ENCODE measurements at regions not wholly inside any gene's neighbourhood (a gene's known extent, or its start where the extent isn't known, plus 50 kb on each side); places are given as distances from the start of the nearest gene placed in this dataset.
A peak's percentile ranks its signal among the peaks of the same experiment; 100 is the strongest.

DNA sequence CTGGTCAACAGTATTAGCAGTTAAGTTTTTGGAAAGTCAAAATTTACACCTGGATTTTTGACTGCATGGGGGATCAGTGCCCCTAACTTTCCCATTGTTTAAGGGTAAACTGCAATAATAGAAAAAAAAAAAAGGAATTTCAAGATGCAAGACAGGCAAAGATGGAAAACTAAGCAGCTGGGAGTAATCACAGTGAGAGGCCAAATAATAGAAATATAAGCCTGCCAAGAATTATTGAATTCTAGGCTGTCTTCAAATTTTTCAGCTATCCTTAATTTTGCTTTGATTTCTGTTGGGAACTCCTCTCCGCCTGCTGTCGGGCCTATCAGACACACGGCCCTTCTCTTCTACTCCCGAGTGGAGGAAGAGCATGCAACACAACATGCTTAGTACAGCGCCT lies 215.5 kb upstream of the LMCD1 start:
- no TSS peak for BruUV-seq (replicated peaks)
- POLR2A ChIA-PET (ENCODE audit: low non-redundant PET) = no interaction called here
- TF ChIP-seq EZH2 (IDR thresholded peaks at IDR 0.05; ENCODE audit: borderline replicate concordance, low read depth, low read length, poor library complexity, severe bottlenecking) = no peak
- TF ChIP-seq, protein P1, sequence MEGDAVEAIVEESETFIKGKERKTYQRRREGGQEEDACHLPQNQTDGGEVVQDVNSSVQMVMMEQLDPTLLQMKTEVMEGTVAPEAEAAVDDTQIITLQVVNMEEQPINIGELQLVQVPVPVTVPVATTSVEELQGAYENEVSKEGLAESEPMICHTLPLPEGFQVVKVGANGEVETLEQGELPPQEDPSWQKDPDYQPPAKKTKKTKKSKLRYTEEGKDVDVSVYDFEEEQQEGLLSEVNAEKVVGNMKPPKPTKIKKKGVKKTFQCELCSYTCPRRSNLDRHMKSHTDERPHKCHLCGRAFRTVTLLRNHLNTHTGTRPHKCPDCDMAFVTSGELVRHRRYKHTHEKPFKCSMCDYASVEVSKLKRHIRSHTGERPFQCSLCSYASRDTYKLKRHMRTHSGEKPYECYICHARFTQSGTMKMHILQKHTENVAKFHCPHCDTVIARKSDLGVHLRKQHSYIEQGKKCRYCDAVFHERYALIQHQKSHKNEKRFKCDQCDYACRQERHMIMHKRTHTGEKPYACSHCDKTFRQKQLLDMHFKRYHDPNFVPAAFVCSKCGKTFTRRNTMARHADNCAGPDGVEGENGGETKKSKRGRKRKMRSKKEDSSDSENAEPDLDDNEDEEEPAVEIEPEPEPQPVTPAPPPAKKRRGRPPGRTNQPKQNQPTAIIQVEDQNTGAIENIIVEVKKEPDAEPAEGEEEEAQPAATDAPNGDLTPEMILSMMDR (conservative IDR thresholded peaks at IDR 0.05; ENCODE audit: low read depth, low read length) = no peak
- peaks cover 19% of the 10 kb centered on the region for H3K4me1 ChIP-seq (ENCODE audit: insufficient read depth, low read length, poor library complexity, severe bottlenecking)
- no peak for DNase-seq (ENCODE audit: low spot score)
- no peaks in the 10 kb centered on the region for H3K9me3 ChIP-seq (ENCODE audit: low read depth, low read length, poor library complexity, severe bottlenecking)
- no peak overlapping the region for H3K4me3 ChIP-seq (ENCODE audit: low read depth, low read length, poor library complexity, severe bottlenecking)
- CTCF ChIA-PET = no interaction called here
- intact Hi-C loops (cut with micrococcal nuclease; ENCODE audit: unreplicated experiment) = no loop called here
- no peaks in the 10 kb centered on the region for H3K27me3 ChIP-seq (replicated peaks; ENCODE audit: insufficient read depth, low read depth, low read length, poor library complexity)
- H3K27ac ChIP-seq (ENCODE audit: low read depth, low read length, poor library complexity, severe bottlenecking) = peak overlapping the region; percentile 26
- no peaks in the 10 kb centered on the region for H3K36me3 ChIP-seq (ENCODE audit: insufficient read depth, low read length, poor library complexity, severe bottlenecking)

DNA sequence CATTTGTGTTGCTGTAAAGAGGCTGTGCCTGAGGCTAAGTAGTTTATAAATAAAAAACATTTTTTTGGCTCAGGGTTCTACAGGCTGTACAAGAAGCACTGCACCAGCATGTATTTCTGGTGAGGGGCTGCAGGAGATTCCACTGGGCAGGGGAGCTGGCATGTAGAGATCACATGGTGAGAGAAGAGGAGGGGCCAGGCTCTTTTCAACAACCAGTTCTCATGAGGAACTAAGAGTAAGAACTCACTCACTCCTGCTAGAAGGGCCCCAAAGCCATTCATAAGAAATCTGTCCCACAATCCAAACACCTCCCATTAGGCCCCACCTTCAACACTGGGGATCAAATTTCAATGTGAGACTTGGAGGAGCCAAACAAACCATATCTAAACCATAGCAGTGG lies 214.9 kb upstream of the LMCD1 start:
- ChIA-PET POLR2A (ENCODE audit: low non-redundant PET) (no interaction called here), CTCF (no interaction called here)
- Histone ChIP-seq H3K9me3 (ENCODE audit: low read depth, low read length, poor library complexity, severe bottlenecking) (no peaks in the 10 kb centered on the region), H3K4me1 (ENCODE audit: insufficient read depth, low read length, poor library complexity, severe bottlenecking) (peaks cover 13% of the 10 kb centered on the region), H3K4me3 (ENCODE audit: low read depth, low read length, poor library complexity, severe bottlenecking) (no peak overlapping the region), H3K27me3 (replicated peaks; ENCODE audit: insufficient read depth, low read depth, low read length, poor library complexity) (no peaks in the 10 kb centered on the region), H3K36me3 (ENCODE audit: insufficient read depth, low read length, poor library complexity, severe bottlenecking) (no peaks in the 10 kb centered on the region), H3K27ac (ENCODE audit: low read depth, low read length, poor library complexity, severe bottlenecking) (peak overlapping the region; percentile 26)
- intact Hi-C loops (cut with micrococcal nuclease; ENCODE audit: unreplicated experiment) = no loop called here
- no peak for DNase-seq (ENCODE audit: low spot score)
- TF ChIP-seq, protein P1 (conservative IDR thresholded peaks at IDR 0.05; ENCODE audit: low read depth, low read length) = no peak
- TF ChIP-seq EZH2 (IDR thresholded peaks at IDR 0.05; ENCODE audit: borderline replicate concordance, low read depth, low read length, poor library complexity, severe bottlenecking) = no peak
- BruUV-seq (replicated peaks) = no TSS peak

DNA sequence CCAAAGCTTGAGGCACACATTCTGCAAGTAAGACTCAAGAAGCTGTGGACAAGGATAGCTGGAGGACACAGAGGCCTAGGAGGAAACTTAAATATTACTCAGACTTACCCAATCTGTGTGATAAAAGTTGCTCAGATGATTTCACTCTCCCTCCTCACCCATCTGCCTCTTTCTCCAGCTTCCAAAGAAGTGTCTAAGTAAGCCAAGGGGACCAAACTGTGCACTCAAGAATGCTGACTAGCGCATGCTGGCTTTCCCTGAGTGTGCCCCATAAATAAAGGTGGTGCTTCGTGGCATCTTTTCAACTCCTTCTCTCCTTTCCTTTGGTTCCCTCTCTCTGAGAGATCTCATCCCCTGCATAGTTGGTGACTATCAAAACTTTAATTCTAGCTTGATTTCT lies 211.0 kb upstream of the LMCD1 start:
- intact Hi-C loops (cut with micrococcal nuclease; ENCODE audit: unreplicated experiment) = no loop called here
- POLR2A ChIA-PET (ENCODE audit: low non-redundant PET) = no interaction called here
- Histone ChIP-seq H3K9me3 (ENCODE audit: low read depth, low read length, poor library complexity, severe bottlenecking) (no peaks in the 10 kb centered on the region), H3K36me3 (ENCODE audit: insufficient read depth, low read length, poor library complexity, severe bottlenecking) (no peaks in the 10 kb centered on the region), H3K27me3 (replicated peaks; ENCODE audit: insufficient read depth, low read depth, low read length, poor library complexity) (no peaks in the 10 kb centered on the region), H3K27ac (ENCODE audit: low read depth, low read length, poor library complexity, severe bottlenecking) (peak overlapping the region; percentile 1), H3K4me3 (ENCODE audit: low read depth, low read length, poor library complexity, severe bottlenecking) (no peak overlapping the region), H3K4me1 (ENCODE audit: insufficient read depth, low read length, poor library complexity, severe bottlenecking) (peaks cover 21% of the 10 kb centered on the region)
- no peak for DNase-seq (ENCODE audit: low spot score)
- BruUV-seq (replicated peaks) = no TSS peak
- TF ChIP-seq, protein P1 (conservative IDR thresholded peaks at IDR 0.05; ENCODE audit: low read depth, low read length) = no peak
- TF ChIP-seq EZH2 (IDR thresholded peaks at IDR 0.05; ENCODE audit: borderline replicate concordance, low read depth, low read length, poor library complexity, severe bottlenecking) = no peak
- CTCF ChIA-PET = no interaction called here

Data from A673 (cell line).